ENCODE measurements at regions not wholly inside any gene's neighbourhood (a gene's known extent, or its start where the extent isn't known, plus 50 kb on each side); places are given as distances from the start of the nearest gene placed in this dataset.
"Not testable (repeated sequence)": the region's sequence is repeated elsewhere in the genome, so short reads cannot be mapped to it uniquely, and the experiment has no call there.

DNA sequence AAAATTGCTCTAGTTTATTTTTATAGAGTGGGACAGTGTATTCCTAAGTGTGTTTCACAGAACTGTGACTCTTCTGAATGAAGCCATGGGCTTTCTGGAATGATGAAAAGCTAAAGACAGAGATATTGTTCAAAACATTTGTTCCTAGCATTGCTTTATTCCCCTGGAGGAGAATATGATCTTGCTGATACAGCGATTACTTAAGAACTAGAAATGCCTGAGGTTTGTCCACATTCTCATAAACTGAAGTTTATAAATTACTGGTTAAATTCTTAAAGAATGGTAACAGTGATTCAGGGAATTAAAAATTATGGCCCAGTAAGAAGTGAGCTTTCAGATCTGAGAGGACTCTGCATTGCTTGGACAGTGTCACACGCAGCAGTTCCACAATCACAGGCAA is 690.3 kb downstream of the FAM181B start:
- DNase-seq: no peak

DNA sequence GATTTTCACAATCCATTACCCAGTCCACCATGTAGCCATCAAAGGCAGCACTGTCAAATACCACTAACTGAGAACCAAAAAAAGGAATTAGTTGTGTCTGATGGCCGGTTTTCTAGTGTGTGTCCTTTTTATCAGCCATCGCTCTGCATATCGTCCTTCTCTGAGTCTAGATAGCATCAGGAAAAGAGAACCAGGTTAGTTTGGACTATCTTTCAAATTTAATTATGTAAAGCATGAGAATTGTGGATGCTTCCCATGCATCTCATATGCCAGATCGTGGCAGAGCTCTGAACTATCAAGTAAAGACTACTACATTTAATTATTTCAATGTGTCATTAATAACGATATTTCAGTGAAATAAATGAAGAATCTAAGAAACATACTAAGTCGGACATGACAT is 691.9 kb downstream of the FAM181B start:
- DNase-seq: no peak

DNA sequence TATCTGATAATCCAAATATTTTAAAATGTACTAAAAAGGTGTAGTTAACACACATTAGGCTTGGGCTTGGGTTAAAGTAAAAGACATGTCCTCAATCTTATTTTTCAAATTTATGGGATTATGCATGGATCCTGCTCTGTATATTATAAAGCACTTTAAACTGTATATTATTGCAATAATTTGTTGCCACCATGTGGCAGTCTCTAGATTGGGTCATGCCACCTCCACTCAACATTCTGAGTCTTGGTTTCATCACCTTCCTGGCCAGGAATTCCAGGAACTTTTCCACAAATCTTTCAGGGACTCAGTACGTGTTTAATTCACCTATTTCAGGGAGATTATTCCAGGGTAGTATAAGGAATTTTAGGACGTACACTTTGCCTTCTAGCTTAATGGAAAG is 695.5 kb downstream of the FAM181B start:
- DNase-seq: no peak

DNA sequence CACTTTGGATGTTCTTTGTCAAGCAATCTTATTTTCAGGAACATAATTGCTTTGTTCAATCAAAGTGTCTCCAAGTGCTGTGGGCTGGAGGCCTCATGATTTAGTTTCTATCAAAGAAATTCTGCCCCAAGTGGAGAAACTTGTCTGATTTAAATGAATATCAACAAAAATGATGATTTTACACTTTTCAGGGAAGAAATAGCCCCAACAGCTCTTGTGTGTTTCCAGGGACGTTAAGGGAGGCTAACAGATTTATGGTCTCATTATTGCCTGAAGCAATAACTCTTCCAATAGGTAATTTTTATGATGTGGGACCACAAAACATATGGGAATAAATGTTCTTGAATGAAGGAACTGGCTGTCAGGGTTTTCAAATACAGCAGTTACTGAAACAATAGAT is 699.1 kb downstream of the FAM181B start:
- no peak for DNase-seq

DNA sequence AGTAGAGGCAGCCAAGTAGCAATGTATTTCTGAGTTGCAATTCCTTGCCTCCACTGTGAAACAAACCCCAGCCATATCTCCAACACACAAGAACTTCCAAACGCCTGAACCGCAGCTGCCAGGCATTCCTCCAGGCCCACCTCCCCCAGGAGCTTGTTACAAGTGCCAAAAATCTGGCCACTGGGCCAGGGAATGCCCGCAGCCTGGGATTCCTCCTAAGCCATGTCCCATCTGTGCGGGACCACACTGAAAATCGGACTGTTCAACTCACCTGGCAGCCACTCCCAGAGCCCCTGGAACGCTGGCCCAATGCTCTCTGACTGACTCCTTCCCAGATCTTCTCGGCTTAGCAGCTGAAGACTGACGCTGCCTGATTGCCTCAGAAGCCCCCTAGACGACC is 706.3 kb downstream of the FAM181B start:
- DNase-seq: not testable (repeated sequence)

DNA sequence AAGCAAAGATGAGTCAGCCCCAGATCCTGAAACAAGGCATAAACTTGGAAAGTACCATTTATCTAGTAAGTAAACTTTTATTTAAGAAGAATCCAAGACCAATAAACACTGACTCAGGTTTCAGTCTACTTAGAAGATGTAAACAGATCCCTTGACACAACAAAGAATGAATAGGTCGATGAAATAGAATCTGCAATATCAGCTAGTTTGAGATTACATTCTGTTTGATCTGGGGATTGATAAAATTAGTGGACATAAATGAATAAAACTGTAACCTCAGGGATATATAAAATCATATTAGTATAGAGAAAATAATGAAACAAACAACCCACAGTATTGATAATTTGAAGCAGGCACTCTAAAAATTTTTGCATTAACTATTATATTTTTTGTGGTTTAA is 708.9 kb downstream of the FAM181B start:
- DNase-seq: no peak

DNA sequence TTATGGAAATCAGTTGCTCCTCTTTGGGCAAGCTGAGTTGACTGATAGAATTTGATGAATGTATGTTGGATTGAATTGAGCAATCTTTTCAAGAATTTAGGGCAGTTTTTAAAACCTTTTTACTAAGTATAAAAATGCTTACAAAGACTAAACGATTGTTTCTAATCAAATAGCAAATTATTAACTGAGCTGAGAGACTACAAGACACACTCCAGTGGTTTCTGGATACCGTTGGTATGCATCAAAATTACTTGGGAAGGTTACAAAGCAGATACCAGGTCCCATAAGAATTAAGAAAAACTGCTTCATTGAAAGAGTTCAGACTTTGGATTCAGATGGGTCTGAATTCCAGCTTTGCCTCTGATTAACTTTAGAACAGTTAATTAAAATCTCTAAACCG is 721.4 kb downstream of the FAM181B start:
- DNase-seq: no peak

DNA sequence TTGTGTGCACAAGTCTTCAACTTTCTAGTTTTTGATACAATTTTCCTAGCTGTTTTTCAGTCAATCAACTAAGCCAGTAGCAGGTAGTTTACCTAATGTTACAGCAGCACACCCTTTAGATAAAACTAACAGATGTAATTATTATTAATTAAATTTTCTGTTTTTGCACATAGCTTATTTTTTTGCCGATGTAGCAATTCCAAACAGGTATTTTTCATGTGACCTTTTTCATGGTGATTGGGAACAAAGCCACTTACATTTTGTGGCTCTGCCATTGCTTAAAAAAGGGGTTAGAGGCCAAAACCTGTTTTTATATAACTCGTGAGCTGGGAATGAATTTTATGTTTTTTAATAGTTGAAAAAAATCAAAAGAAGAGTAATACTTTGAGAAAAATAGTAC is 724.5 kb downstream of the FAM181B start:
- no peak for DNase-seq

DNA sequence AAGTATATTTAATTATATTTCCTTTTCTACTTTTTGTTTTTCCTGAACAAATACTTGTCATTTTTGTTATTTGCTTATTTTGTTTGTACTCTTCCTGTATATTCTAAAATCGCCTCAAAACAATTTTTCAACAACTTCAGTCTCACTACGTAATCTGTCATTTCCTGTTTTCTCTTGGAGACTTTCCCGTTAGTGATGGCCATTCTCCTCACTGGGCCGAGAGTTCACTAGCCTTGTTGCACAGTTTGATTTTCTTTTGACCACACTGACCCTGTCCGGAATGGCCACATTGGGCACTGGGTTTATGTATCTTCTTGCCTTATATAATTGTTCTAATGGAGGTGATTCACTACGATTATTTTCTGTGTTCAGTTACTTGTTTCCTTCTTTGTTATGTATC is 726.1 kb downstream of the FAM181B start:
- no peak for DNase-seq

DNA sequence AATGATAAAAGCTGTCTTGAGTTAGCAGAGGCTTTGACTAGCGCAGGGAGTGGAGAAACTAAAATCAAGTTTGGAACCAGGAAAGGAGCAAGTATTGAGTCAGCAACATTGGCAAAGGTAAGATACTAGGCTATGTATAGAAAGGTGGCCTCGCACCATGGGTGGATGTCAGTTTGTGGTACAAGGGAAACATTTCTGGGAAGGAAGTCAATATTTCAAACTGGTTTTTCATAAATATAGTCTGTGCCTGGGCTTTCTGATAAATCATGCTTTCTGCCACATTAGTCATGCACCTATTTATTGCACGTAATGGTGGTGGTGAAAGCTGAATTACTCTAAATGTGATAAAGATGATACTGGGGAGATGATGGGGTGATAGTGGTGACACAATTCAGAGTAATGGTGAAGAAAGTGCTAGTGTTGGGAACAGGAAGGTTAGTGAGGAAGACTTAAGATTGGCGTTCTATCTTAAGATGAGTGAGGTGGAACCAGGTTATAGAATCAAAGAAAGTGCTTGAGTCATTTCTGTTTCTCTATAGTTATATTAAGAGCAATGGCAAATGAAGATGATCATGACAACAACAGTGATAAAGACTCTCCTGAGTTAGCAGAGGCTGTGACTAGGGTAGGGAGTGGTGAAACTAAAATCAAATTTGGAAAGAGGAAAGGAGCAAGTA is 729.0 kb downstream of the FAM181B start:
- no peak for DNase-seq

DNA sequence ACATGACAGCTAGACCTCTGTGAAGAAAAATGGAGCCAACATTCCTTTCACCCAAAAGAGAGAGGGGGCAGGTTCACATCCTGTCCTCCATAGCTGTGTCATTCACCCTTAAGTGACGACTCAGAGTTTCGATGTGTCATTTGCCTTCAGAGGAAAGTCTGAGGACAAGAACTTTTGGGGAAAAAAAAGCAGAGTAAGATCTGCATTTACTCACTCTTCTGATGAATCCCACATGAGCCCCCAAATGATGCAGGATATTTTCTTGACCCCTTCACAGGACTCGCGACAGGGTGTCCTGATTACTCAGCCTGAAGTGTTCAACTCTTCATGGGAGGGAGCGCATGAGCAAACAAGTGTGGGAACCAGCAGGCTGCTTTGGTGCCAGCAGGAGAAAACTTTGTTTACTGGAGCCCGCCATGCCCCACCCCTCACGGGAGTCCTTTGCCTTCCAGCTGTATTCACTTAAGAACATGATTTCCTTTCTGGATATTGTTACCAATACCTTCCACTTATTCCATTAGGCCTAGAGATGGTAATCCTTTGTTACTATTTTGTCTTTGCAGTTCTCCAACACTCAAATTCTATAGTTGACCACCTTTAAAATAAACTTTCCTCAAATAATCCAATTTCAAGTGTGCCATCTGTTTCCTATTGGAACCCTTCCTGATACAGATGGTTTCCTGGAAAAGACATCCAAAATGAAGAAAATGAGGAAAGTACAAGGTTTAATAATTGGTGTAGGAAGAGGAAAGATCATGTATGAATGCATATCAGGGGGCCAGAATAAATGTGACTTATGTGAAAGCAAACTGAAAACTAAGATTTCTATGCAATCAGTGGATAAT is 729.8 kb downstream of the FAM181B start:
- no peak for DNase-seq

DNA sequence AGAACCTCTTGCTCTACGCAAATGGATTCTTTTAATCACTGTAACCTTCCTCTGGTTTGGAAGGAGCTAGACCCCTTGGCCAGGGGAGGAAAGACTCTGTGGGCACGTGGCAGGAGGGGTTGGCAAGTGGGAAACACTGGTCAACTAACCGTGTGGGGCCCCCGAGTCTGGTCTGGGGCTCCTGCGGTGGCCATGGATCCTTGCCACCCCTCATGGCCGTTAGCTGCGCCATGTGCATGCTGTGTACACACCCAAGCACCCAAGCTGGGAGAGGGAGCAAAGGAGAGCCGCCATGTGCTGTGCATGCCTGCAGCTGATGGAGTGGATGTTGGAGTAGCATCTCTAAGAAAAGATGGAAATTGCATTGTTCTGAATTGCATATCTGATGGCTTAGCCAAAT is 730.6 kb downstream of the FAM181B start:
- no peak for DNase-seq

DNA sequence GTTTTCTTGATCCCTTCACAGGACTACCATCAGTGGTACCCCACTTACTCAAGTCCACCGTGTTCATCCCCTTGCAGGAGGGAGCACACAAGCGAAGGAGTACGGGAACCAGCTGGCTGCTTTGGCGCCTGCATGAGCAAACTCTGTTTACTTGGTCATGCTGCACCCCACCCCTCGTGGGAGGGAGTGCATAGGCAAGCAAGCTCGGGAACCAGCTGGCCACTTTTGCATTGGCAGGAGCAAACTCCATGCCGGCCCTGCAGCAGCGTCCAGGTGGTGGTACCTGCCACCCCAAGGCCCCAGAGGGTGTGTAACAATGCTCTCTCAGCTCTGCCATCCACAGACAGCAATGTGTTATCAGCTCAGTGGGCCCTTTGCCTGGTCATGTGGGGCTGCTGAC is 737.8 kb downstream of the FAM181B start:
- no peak for DNase-seq

DNA sequence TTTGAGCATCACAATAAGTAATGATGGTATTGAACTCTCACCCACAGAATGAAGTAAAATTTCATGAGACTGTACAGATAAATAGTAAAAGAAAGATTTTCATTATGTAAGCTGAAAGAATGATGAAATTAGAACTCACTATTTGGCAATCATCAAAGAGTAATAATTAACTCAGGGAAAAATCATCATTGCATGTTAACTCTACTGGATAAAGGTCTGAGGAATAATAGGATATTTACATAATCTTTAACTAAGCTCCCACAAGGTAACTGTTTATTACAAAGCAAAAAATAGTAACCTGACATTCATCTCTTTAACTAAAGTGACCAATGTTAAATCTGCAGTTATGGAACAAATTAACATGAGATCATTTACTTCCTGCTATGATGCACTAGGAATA is 739.9 kb downstream of the FAM181B start:
- DNase-seq: no peak

DNA sequence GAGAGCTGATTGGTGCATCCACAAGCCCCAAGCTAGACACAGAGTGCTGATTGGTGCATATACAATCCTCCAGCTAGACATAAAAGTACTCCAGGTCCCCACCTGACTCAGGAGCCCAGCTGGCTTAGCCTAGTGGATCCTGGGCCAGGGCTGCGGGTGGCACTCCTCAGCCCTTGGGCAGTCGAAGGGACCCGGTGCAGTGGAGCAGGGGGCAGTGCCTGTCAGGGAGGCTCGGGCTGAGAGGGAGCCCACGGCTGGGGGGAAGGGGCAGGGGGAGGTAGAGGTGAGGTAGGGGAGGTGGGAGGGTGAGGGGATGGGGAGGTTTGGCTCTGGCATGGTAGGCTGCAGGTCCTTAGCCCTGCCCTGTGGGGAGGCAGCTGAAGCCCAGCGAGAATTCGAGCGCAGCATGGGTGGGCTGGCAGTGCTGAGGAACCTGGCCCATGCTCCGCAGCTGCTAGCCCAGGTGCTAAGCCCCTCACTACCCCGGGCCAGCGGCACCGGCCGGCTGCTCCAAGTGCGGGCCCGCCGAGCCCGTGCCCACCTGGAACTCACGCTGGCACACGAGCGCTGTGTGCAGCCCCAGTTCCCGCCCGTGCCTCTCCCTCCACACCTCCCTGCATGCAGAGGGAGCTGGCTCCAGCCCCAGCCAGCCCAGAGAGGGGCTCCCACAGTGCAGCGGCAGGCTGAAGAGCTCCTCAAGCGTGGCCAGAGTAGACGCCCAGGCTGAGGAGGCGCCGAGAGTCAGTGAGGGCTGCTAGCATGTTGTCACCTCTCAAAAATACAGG is 742.8 kb downstream of the FAM181B start:
- no peak for DNase-seq

DNA sequence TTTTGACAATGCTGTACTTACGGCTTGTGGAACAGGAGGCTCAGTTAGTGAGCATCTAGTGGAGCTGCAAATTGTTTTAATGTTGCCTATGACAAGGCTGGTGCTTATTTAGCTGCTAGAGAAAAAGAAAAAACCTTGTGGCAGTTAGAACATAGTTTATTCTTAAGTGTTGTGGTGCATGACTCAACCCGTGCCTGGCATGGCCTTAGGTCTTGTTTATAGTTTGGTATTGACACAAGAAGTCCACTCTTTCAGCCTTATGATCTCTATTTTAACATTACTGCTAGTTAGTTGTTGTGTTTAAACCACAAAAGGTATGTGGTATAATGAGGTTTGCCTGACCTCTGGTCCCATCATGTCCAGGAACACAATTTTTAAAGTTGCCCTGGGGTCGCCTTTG is 744.6 kb downstream of the FAM181B start:
- DNase-seq: no peak

DNA sequence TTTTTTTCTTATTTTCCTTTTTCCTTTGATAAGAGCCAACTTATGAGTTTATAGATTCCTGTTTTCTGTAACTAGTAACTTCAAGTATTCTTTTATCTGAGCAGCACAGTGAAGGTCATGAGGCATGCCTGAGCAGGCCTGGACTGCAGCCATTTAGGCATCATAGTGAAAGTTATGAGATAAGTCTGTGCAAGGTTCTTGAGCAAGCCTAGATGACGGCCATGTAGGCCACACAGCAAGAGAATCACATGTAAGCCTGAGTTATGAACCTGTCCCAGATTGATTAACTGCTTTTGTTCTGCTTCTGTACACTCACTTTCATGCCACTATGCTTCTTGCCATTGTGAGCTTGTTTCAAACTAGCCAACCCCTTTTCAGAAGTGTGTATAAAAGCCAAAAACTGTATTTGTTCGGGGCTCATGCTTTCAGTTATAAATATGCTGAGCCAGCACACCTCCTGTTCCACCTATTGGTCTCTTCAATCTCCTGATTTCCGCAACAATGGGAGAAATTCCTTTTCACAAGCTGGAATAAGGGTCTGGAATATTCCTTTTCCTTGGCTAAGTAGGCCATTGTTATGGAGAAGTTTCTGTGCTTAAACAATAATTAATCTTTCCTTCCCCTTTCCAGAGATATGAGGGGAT is 745.7 kb downstream of the FAM181B start:
- no peak for DNase-seq

DNA sequence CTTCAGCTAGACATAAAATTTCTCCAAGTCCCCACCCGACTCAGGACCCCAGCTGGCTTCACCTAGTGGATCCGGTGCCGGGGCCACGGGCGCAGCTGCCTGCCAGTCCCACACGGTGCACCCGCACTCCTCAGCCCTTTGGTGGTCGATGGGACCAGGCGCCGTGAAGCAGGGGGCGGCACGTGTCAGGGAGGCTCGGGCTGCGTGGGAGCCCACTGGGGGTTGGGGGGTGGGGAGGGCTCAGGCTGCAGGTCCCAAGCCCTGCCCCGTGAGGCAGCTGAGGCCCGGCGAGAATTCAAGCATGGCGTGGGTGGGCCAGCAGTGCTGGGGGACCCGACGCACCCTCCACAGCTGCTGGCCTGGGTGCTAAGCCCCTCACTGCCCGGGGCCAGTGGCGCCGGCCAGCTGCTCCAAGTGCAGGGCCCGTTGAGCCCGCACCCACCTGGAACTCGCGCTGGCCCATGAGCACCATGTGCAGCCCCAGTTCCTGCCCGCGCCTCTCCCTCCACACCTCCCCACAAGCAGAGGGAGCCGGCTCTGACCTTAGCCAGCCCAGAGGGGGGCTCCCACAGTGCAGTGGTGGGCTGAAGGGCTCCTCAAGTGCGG is 747.0 kb downstream of the FAM181B start:
- no peak for DNase-seq

DNA sequence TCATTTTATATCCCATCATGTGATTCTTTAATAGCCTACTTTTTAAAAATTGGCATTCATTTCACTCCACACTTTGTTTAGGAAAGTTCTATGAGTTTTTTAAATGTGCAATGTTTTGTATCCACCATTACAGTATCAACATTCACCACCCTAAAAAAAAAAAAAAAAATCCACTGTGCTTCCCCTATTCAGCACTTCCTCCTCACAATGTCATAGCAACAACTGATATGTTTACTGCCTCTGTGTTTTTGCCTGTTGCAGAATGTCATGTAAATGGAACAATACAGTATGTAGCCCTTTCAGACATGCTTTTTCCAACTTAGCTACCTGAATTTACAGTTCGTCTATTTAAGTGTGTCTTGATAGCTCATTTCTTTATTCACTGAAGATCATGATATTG is 754.2 kb downstream of the FAM181B start:
- DNase-seq: no peak

DNA sequence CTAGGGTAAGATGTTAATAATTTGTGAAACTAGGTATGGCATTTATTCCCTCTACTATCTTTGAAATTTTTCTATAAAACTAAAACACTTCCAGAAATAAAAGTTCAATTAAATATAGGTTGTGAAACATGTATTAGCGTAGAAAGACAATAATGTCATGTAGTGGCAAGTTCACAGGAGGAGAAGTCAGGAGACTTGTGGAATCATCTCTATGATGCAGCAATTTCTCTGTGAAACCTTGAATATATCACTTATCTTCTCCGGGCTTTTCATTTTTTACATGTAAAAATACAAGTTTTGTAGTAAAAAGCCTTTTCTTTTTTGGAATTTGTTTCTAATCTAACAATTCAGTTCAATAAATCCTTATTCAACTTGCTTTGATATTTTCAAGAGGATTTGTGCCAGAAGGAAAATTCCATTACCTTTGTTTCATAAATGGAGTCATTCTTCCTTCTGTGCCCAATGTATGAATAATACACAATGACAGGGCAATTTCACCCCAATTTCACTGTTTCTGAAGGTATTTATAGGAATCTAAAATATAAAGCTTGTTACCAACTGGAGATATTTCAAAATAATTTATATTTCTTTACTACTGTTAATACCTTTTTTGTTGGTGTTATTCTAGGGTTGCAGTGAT is 758.3 kb downstream of the FAM181B start:
- no peak for DNase-seq

DNA sequence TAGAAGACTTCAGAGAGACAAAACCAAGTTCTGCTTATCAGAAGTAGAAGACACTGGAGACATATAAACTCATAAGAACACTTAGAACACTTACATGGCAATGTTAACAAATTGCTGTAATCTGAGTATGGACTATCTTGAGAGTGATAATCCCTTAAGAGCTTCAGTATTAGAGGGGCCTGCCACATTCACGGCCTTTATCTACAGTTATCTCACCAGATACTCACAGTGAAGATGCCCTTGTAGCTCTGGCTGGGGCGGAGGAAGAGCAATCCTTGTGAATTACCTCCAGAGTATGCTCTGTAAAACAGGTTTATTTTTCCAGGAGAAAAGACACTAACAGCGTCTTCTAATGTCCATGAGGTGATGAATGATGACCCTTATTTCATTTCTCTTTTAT is 762.8 kb downstream of the FAM181B start:
- DNase-seq: no peak

DNA sequence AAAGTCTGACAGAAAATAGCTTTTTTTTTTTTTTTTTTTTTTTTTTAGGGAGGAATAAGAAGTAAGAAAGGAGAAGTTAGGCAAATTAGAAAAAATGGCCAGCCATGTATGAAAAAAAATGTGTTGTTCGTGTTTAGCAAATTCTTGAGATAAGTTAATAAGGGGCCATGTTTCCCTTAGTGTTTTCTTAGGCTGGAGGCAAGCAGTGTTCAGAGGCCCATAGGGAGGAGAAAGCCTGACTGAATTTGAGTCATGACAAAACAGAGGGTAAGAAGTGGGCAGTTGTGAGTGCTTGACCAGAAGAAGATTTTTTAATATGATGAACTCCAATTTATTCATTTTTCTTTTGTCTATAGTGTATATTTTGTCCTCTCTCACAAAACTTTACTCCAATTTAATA is 766.4 kb downstream of the FAM181B start:
- DNase-seq: no peak
